ENCODE measurements at regions not wholly inside any gene's neighbourhood (a gene's known extent, or its start where the extent isn't known, plus 50 kb on each side); places are given as distances from the start of the nearest gene placed in this dataset.

- H3K4me3 ChIP-seq (ENCODE audit: low read depth, low read length) = no peak overlapping the region
- in situ Hi-C loops (cut with HindIII; ENCODE audit: low sequenced_read_pairs) = no loop called here
- no peak for TF ChIP-seq CTCF (IDR thresholded peaks at IDR 0.05; ENCODE audit: low read depth, low read length, missing control alignments)
- no peak for DNase-seq (ENCODE audit: low read depth)
Measured at GRCh38 chr2:152858594-152859265, 140.3 kb downstream of the ARL6IP6 start.

GRCh38 chr2:152846697-152847470 is 128.5 kb downstream of the ARL6IP6 start:
- in situ Hi-C loops (cut with HindIII; ENCODE audit: low sequenced_read_pairs) = no loop called here
- TF ChIP-seq CTCF (IDR thresholded peaks at IDR 0.05; ENCODE audit: low read depth, low read length, missing control alignments) = no peak
- no peak overlapping the region for H3K4me3 ChIP-seq (ENCODE audit: low read depth, low read length)
- DNase-seq (ENCODE audit: low read depth) = no peak

- no peak overlapping the region for H3K4me3 ChIP-seq (ENCODE audit: low read depth, low read length)
- TF ChIP-seq CTCF (IDR thresholded peaks at IDR 0.05; ENCODE audit: low read depth, low read length, missing control alignments) = no peak
- DNase-seq (ENCODE audit: low read depth) = no peak
- in situ Hi-C loops (cut with HindIII; ENCODE audit: low sequenced_read_pairs) = no loop called here
Measured at GRCh38 chr2:152835674-152836073, 117.3 kb downstream of the ARL6IP6 start.

GRCh38 chr2:152827944-152828343 is 109.5 kb downstream of the ARL6IP6 start:
- H3K4me3 ChIP-seq (ENCODE audit: low read depth, low read length) = no peak overlapping the region
- TF ChIP-seq CTCF (IDR thresholded peaks at IDR 0.05; ENCODE audit: low read depth, low read length, missing control alignments) = no peak
- in situ Hi-C loops (cut with HindIII; ENCODE audit: low sequenced_read_pairs) = no loop called here
- no peak for DNase-seq (ENCODE audit: low read depth)

- in situ Hi-C loops (cut with HindIII; ENCODE audit: low sequenced_read_pairs) = no loop called here
- no peak for DNase-seq (ENCODE audit: low read depth)
- no peak overlapping the region for H3K4me3 ChIP-seq (ENCODE audit: low read depth, low read length)
- TF ChIP-seq CTCF (IDR thresholded peaks at IDR 0.05; ENCODE audit: low read depth, low read length, missing control alignments) = no peak
Measured at GRCh38 chr2:152826581-152827279, 108.3 kb downstream of the ARL6IP6 start.

GRCh38 chr2:152825834-152826233 is 107.4 kb downstream of the ARL6IP6 start:
- in situ Hi-C loops (cut with HindIII; ENCODE audit: low sequenced_read_pairs) = no loop called here
- no peak for TF ChIP-seq CTCF (IDR thresholded peaks at IDR 0.05; ENCODE audit: low read depth, low read length, missing control alignments)
- no peak overlapping the region for H3K4me3 ChIP-seq (ENCODE audit: low read depth, low read length)
- no peak for DNase-seq (ENCODE audit: low read depth)

All from astrocyte of the cerebellum (primary cell).